Left ventricle myocardium inferior (tissue), 1 donor: ENCODE measurements at regions not wholly inside any gene's neighbourhood (a gene's known extent, or its start where the extent isn't known, plus 50 kb on each side); places are given as distances from the start of the nearest gene placed in this dataset.
A peak's percentile ranks its signal among the peaks of the same experiment; 100 is the strongest.

ENCODE experiments used
- DNase-seq: peaks from one replicate; pipeline ENCODE4 v3.0.0-alpha.2; 2020
- H3K27ac ChIP-seq: fragments of 200-600 bp; replicated peaks from 2 replicates; pipeline ENCODE4 v1.8.0; 2021
- H3K27me3 ChIP-seq: fragments of 200-600 bp; 2 replicates; pipeline ENCODE4 v1.8.0; 2021; ENCODE audit warnings: low read depth
- H3K36me3 ChIP-seq: fragments of 200-600 bp; 2 replicates; pipeline ENCODE4 v1.8.0; 2021
- H3K4me1 ChIP-seq: fragments of 200-600 bp; 2 replicates; pipeline ENCODE4 v1.8.0; 2021
- H3K4me3 ChIP-seq: fragments of 200-600 bp; 2 replicates; pipeline ENCODE4 v1.8.0; 2021; ENCODE audit warnings: mild to moderate bottlenecking, moderate library complexity
- H3K9me3 ChIP-seq: fragments of 200-600 bp; replicated peaks from 2 replicates; pipeline ENCODE4 v1.8.0; 2021
- intact Hi-C: fragments of 100-400 bp; cut with micrococcal nuclease; formaldehyde crosslinking; loops from one replicate; pipeline ENCODE4 v1.11.0; 2022
- TF ChIP-seq, protein P1 (sequence below): fragments of 200-600 bp; IDR thresholded peaks from 2 replicates; pipeline ENCODE4 v1.8.0; 2021; ENCODE audit warnings: antibody characterized with exemption, mild to moderate bottlenecking, borderline replicate concordance
- donor health status: DM: no; HTN: yes; CAD: no; lungs with severe emphysema.

GRCh38 chr4:180437601-180438000, 1805.6 kb upstream of the TENM3 start:
- no peak for DNase-seq
- Histone ChIP-seq H3K9me3 (no peaks in the 10 kb centered on the region), H3K27me3 (no peaks in the 10 kb centered on the region), H3K4me1 (no peaks in the 10 kb centered on the region), H3K4me3 (no peak overlapping the region), H3K36me3 (no peaks in the 10 kb centered on the region), H3K27ac (no peak overlapping the region)
- TF ChIP-seq, protein P1, sequence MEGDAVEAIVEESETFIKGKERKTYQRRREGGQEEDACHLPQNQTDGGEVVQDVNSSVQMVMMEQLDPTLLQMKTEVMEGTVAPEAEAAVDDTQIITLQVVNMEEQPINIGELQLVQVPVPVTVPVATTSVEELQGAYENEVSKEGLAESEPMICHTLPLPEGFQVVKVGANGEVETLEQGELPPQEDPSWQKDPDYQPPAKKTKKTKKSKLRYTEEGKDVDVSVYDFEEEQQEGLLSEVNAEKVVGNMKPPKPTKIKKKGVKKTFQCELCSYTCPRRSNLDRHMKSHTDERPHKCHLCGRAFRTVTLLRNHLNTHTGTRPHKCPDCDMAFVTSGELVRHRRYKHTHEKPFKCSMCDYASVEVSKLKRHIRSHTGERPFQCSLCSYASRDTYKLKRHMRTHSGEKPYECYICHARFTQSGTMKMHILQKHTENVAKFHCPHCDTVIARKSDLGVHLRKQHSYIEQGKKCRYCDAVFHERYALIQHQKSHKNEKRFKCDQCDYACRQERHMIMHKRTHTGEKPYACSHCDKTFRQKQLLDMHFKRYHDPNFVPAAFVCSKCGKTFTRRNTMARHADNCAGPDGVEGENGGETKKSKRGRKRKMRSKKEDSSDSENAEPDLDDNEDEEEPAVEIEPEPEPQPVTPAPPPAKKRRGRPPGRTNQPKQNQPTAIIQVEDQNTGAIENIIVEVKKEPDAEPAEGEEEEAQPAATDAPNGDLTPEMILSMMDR: no peak
- intact Hi-C loops: no loop called here

DNA sequence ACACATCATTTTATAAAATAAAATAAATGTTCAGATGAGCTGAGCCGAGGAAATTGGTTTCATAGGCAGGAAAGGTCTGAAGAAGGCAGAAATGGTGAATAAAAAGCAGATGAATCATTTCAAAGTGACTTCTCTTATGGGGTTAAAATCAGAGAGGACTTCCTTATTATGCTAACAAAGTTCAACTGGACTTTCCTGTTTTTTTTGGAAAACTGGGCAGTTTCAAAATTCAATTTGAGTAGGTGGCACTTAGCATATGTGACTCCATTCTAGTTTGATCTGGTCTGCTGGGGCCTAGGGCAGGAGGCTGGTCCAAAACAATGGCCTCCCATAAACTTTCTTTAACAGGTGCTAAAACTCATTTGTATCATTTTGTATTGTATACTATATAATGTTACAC, 1794.9 kb upstream of the TENM3 start:
- H3K4me1 ChIP-seq: no peaks in the 10 kb centered on the region
- H3K4me3 ChIP-seq: no peak overlapping the region
- H3K27ac ChIP-seq: no peak overlapping the region
- intact Hi-C loops: no loop called here
- TF ChIP-seq, protein P1: no peak
- no peaks in the 10 kb centered on the region for H3K9me3 ChIP-seq
- H3K36me3 ChIP-seq: no peaks in the 10 kb centered on the region
- DNase-seq: no peak
- no peaks in the 10 kb centered on the region for H3K27me3 ChIP-seq

GRCh38 chr4:180449395-180449956, 1793.7 kb upstream of the TENM3 start:
- Histone ChIP-seq H3K36me3 (no peaks in the 10 kb centered on the region), H3K27ac (no peak overlapping the region), H3K4me3 (no peak overlapping the region), H3K9me3 (no peaks in the 10 kb centered on the region), H3K4me1 (no peaks in the 10 kb centered on the region), H3K27me3 (no peaks in the 10 kb centered on the region)
- TF ChIP-seq, protein P1: peak; percentile 13
- intact Hi-C loops: no loop called here
- DNase-seq: no peak

DNA sequence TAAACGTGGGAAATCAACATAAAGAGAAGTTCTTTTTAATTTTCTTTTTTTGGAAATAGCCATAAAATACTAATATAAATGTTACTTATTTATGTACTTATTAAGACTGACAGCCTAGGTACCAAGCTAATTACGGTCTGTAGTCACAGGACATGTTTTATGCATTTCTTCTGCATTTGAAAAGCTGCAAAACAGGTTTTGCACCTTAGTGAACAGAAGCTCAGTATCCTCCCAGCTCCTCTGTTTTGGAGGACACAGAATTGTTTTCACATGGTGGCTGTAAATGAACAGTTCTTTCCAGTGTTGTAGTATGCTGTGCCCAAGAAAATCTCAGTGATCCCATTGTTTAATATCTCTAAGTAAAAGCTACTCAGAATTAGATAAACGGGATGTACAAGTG, 1788.0 kb upstream of the TENM3 start:
- Histone ChIP-seq H3K4me3 (no peak overlapping the region), H3K27me3 (no peaks in the 10 kb centered on the region), H3K27ac (no peak overlapping the region), H3K4me1 (no peaks in the 10 kb centered on the region), H3K36me3 (no peaks in the 10 kb centered on the region), H3K9me3 (no peaks in the 10 kb centered on the region)
- TF ChIP-seq, protein P1: no peak
- DNase-seq: no peak
- intact Hi-C loops: no loop called here

GRCh38 chr4:180456928-180457327, 1786.3 kb upstream of the TENM3 start:
- DNase-seq: no peak
- TF ChIP-seq, protein P1: no peak
- H3K36me3 ChIP-seq: no peaks in the 10 kb centered on the region
- H3K27me3 ChIP-seq: no peaks in the 10 kb centered on the region
- H3K4me3 ChIP-seq: no peak overlapping the region
- intact Hi-C loops: no loop called here
- no peaks in the 10 kb centered on the region for H3K9me3 ChIP-seq
- no peaks in the 10 kb centered on the region for H3K4me1 ChIP-seq
- no peak overlapping the region for H3K27ac ChIP-seq
